Thoracic aorta (tissue), 2 donors: ENCODE measurements at regions not wholly inside any gene's neighbourhood (a gene's known extent, or its start where the extent isn't known, plus 50 kb on each side); places are given as distances from the start of the nearest gene placed in this dataset.

Source experiments
- ATAC-seq: fragments of 150-250 bp; one replicate; pipeline ENCODE4 v1.8.0; 2017; ENCODE audit warnings: low read depth; ENCODE audit not compliant: insufficient number of reproducible peaks, low FRiP score
- DNase-seq: peaks from one replicate; pipeline ENCODE4 v3.0.0-alpha.2; 2020; ENCODE audit warnings: low spot score
- H3K27ac ChIP-seq, 2 donors: fragments of 200-600 bp; sonication (generic); 1 replicate in 1 of 2; 2 replicates in 1 of 2; pipeline ENCODE4 v1.5.1; 2016; ENCODE audit warnings: mild to moderate bottlenecking in 2 of 2, moderate library complexity in 2 of 2
- H3K27me3 ChIP-seq: fragments of 200-600 bp; sonication (generic); replicated peaks from 2 replicates; pipeline ENCODE4 v1.6.0; 2016; ENCODE audit warnings: mild to moderate bottlenecking; ENCODE audit not compliant: insufficient read depth
- H3K36me3 ChIP-seq: fragments of 200-600 bp; sonication (generic); one replicate; pipeline ENCODE4 v1.5.1; 2016
- H3K4me1 ChIP-seq, 2 donors: fragments of 200-600 bp; sonication (generic); 1 replicate in 1 of 2; 2 replicates in 1 of 2; pipeline versions ENCODE4 v1.5.1 to v1.6.0; 2016; ENCODE audit warnings: low read depth in 2 of 2, mild to moderate bottlenecking in 1 of 2; ENCODE audit not compliant: control insufficient read depth in 1 of 2
- H3K4me3 ChIP-seq: fragments of 200-600 bp; sonication (generic); 2 replicates; pipeline ENCODE4 v1.5.1; 2016; ENCODE audit warnings: mild to moderate bottlenecking
- H3K9me3 ChIP-seq: fragments of 200-600 bp; sonication (generic); 2 replicates; pipeline ENCODE4 v1.5.1; 2016
- CTCF ChIP-seq: fragments of 200-600 bp; sonication (generic); IDR thresholded peaks from one replicate; pipeline ENCODE4 v1.5.1; 2019; ENCODE audit warnings: antibody characterized with exemption

- H3K4me3 ChIP-seq, result no peak overlapping the region
- no peaks in the 10 kb centered on the region for H3K36me3 ChIP-seq
- H3K27ac ChIP-seq, result no peak overlapping the region
- H3K4me1 ChIP-seq, result no peaks in the 10 kb centered on the region
- ATAC-seq (no peak), DNase-seq (no peak)
- H3K27me3 ChIP-seq, result no peaks in the 10 kb centered on the region
- TF ChIP-seq CTCF, result no peak
- no peaks in the 10 kb centered on the region for H3K9me3 ChIP-seq
Measured at GRCh38 chr2:20897047-20897446, 74.1 kb upstream of the LDAH start.

- no peak overlapping the region for H3K27ac ChIP-seq
- no peaks in the 10 kb centered on the region for H3K36me3 ChIP-seq
- H3K4me1 ChIP-seq, result no peaks in the 10 kb centered on the region
- no peaks in the 10 kb centered on the region for H3K27me3 ChIP-seq
- no peak for DNase-seq
- no peak for TF ChIP-seq CTCF
- no peak overlapping the region for H3K4me3 ChIP-seq
- H3K9me3 ChIP-seq, result no peaks in the 10 kb centered on the region
- ATAC-seq, result no peak
Measured at GRCh38 chr2:20884829-20885228, 61.9 kb upstream of the LDAH start.

GRCh38 chr2:20882466-20883170 lies 59.7 kb upstream of the LDAH start:
- no peak for ATAC-seq
- DNase-seq, result no peak
- Histone ChIP-seq H3K36me3 (no peaks in the 10 kb centered on the region), H3K27ac (no peak overlapping the region), H3K9me3 (no peaks in the 10 kb centered on the region), H3K27me3 (no peaks in the 10 kb centered on the region), H3K4me3 (no peak overlapping the region), H3K4me1 (peaks cover 5 to 17% of the 10 kb centered on the region in 2 donors)
- no peak for TF ChIP-seq CTCF

- ATAC-seq, result no peak
- H3K4me1 ChIP-seq, result peaks cover 5 to 21% of the 10 kb centered on the region in 2 donors
- TF ChIP-seq CTCF, result no peak
- H3K27me3 ChIP-seq, result no peaks in the 10 kb centered on the region
- H3K9me3 ChIP-seq, result no peaks in the 10 kb centered on the region
- no peak for DNase-seq
- no peak overlapping the region for H3K4me3 ChIP-seq
- H3K36me3 ChIP-seq, result no peaks in the 10 kb centered on the region
- H3K27ac ChIP-seq, result no peak overlapping the region
Measured at GRCh38 chr2:20880221-20880771, 57.4 kb upstream of the LDAH start.

GRCh38 chr2:20879221-20879620 lies 56.3 kb upstream of the LDAH start:
- no peak overlapping the region for H3K27ac ChIP-seq
- H3K9me3 ChIP-seq, result no peaks in the 10 kb centered on the region
- peaks cover 5 to 21% of the 10 kb centered on the region in 2 donors for H3K4me1 ChIP-seq
- ATAC-seq (no peak), DNase-seq (no peak)
- TF ChIP-seq CTCF, result no peak
- H3K27me3 ChIP-seq, result no peaks in the 10 kb centered on the region
- H3K36me3 ChIP-seq, result no peaks in the 10 kb centered on the region
- no peak overlapping the region for H3K4me3 ChIP-seq
